T-helper 17 cell (primary cell): ENCODE measurements at regions not wholly inside any gene's neighbourhood (a gene's known extent, or its start where the extent isn't known, plus 50 kb on each side); places are given as distances from the start of the nearest gene placed in this dataset.

Experiments
- ATAC-seq: fragments of 150-1000 bp; cut with Tn5 transposase; 2 replicates; pipeline ENCODE4 v1.10.0; 2021; ENCODE audit warnings: mild to moderate bottlenecking, moderate library complexity
- DNase-seq, 3 donors: peaks; one replicate each; pipeline versions ENCODE4 v3.0.0 to v3.0.0-alpha.2; 2020 to 2021
- H3K9me3 ChIP-seq: one replicate; pipeline ENCODE4 v1.7.0; 2013; ENCODE audit warnings: low read length, mild to moderate bottlenecking; ENCODE audit not compliant: control insufficient read depth, poor library complexity, severe bottlenecking
- H3K27ac Mint-ChIP-seq: one replicate; pipeline ENCODE4 v1.8.0; 2022; ENCODE audit warnings: mild to moderate bottlenecking, moderate library complexity, mixed read lengths
- H3K27me3 Mint-ChIP-seq: one replicate; pipeline ENCODE4 v1.8.0; 2022; ENCODE audit warnings: mixed read lengths
- H3K36me3 Mint-ChIP-seq: one replicate; pipeline ENCODE4 v1.8.0; 2022; ENCODE audit warnings: low read depth, mixed read lengths
- H3K4me1 Mint-ChIP-seq: one replicate; pipeline ENCODE4 v1.8.0; 2022; ENCODE audit warnings: mild to moderate bottlenecking, mixed read lengths
- H3K4me3 Mint-ChIP-seq: one replicate; pipeline ENCODE4 v1.8.0; 2022; ENCODE audit warnings: mild to moderate bottlenecking, moderate library complexity, mixed read lengths

DNA sequence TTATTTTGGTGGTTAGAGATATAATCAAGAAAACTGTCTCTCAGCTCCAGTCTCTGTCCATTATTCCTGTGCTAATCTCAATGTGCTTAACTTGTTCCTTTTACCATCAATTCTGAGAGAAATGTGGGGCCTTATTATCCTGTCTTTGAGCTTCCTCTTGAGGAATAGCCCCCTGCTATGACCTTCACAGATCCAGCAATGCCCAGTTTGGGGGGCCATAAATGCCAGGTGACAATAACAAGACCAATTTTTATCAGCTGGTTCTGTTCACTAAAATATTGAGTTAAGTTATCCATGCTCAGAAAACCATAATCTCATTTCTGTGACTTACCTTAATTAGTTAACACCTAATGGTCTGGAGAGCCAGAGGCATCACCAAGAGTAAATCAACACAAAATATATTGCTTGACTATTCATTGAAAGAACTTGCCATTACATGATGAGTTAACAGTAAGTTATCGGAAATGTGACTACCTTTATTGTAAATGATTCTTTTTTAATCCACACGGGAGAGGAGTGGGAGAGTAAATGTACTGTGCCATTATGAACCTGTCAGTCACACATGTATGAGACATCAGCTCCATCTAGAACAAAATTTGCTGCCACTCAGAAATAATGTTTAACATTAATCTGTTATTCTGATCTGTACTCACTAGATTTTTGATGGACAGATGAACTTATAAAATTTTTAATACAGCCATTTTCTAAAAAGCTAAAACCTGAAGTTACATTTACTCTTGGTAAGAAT is 149.7 kb downstream of the ID4 start:
- H3K27me3 Mint-ChIP-seq, result peaks cover 34% of the 10 kb centered on the region
- no peak for ATAC-seq

DNA sequence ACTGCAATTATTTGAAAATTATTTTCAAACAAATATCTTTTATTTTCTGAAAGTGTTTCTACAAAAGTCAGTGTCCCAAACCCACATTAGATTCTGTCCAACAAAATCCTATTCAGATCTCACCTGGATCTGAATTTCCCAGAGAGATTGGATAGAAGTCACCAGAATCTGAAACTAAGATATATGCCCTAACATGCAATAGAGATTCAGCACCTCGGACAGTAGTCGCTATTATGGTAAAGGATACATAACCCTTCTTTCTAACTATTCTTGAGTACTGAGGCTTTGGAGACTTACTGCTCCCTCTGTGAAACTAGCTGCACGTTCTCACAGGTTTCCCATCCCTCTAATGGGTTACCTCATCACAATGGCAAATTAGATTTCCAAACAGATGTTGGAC is 151.4 kb downstream of the ID4 start:
- no peaks in the 10 kb centered on the region for H3K9me3 ChIP-seq
- no peak for ATAC-seq
- no peak overlapping the region for H3K27ac Mint-ChIP-seq
- no peaks in the 10 kb centered on the region for H3K36me3 Mint-ChIP-seq
- H3K4me3 Mint-ChIP-seq, result no peak overlapping the region
- H3K4me1 Mint-ChIP-seq, result no peaks in the 10 kb centered on the region
- H3K27me3 Mint-ChIP-seq, result peaks cover 28% of the 10 kb centered on the region
- no peak for DNase-seq

More for the DNA sequence above, 149.7 kb downstream of the ID4 start:
- Mint-ChIP-seq H3K36me3 (no peaks in the 10 kb centered on the region), H3K4me3 (no peak overlapping the region), H3K4me1 (no peaks in the 10 kb centered on the region), H3K27ac (no peak overlapping the region)
- no peak for DNase-seq
- H3K9me3 ChIP-seq, result no peaks in the 10 kb centered on the region

GRCh38 chr6:19991176-19991575 is 154.0 kb downstream of the ID4 start:
- Mint-ChIP-seq H3K36me3 (no peaks in the 10 kb centered on the region), H3K4me1 (no peaks in the 10 kb centered on the region), H3K27me3 (peaks cover 23% of the 10 kb centered on the region), H3K4me3 (no peak overlapping the region), H3K27ac (no peak overlapping the region)
- no peaks in the 10 kb centered on the region for H3K9me3 ChIP-seq
- ATAC-seq, result no peak
- no peak for DNase-seq

DNA sequence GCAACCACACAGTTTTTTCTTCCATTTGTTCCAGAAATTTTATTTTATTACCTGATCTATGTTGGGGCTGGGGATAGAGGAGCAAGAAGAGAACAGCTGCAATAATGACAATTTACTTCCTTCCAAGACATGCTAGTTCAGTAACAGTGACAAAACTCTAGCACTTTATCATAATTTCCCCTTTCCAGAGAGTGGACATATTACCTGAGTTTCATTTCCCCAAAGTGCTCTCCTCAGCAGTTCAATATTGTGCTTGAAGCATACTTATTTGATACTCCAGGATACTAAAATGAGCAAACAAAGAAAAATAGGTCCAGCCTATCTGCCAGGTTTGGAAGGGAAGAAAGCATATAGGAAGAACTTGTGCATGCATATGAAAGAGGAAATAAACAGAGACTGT is 157.7 kb downstream of the ID4 start:
- Mint-ChIP-seq H3K4me1 (no peaks in the 10 kb centered on the region), H3K27me3 (peaks cover 10% of the 10 kb centered on the region), H3K4me3 (no peak overlapping the region), H3K27ac (no peak overlapping the region), H3K36me3 (no peaks in the 10 kb centered on the region)
- DNase-seq, result no peak
- ATAC-seq, result no peak
- H3K9me3 ChIP-seq, result no peaks in the 10 kb centered on the region

DNA sequence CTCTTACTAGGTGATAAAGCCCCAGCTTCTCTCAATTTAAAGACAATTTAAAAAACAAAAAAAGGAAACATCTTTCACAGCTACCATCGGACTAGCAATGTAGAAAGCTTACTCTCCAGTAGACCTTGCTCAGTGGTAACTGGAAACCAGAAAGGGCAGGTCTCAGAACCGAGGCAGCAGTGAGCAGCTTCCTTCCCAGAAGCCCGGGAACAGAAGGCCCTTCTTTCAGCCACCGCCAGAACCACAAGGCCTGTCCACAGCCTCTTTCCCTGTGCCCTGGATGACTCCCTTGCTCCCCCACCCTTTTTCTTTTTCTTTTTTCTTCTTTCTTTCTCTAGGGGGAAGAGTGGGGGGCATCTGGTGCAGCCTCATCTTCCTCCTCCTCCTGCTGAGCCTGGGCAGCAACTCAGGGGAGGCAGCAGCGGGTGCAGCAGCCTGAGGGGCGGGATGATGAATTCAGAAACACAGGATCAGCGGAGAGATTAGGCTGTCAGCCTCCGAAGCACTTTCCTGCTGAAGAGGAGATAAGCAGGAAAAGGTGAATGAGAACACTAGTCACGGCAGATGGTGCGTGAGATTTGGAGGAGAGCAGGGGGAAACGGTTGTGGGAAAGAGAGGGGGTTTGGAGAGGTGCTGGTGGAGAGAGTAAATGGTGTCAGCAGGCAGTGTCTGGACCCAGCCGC is 158.5 kb downstream of the ID4 start:
- ATAC-seq (no peak), DNase-seq (no peak)
- Mint-ChIP-seq H3K27me3 (peaks cover 10% of the 10 kb centered on the region), H3K4me3 (no peak overlapping the region), H3K27ac (no peak overlapping the region), H3K4me1 (no peaks in the 10 kb centered on the region), H3K36me3 (no peaks in the 10 kb centered on the region)
- H3K9me3 ChIP-seq, result no peaks in the 10 kb centered on the region

DNA sequence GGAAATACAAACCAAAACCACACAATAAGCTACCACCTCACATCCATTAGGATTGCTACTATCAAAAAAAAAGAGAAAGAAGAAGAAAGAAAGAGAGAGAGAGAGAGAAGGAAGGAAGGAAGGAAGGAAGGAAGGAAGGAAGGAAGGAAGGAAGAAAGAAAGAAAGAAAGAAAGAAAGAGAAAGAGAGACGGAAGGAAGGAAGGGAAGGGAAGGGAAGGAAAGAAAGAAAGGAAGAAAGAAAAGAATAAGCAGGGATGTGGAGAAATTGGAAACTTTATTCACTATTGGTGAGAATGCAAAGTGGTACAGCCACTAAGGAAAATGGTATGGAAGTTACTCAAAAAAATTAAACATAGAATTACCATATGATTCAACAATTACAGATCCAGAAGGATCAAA is 159.9 kb downstream of the ID4 start:
- Mint-ChIP-seq H3K27me3 (peaks cover 7% of the 10 kb centered on the region), H3K27ac (no peak overlapping the region), H3K4me1 (no peaks in the 10 kb centered on the region), H3K4me3 (no peak overlapping the region), H3K36me3 (no peaks in the 10 kb centered on the region)
- no peaks in the 10 kb centered on the region for H3K9me3 ChIP-seq
- ATAC-seq (no peak), DNase-seq (no peak)

DNA sequence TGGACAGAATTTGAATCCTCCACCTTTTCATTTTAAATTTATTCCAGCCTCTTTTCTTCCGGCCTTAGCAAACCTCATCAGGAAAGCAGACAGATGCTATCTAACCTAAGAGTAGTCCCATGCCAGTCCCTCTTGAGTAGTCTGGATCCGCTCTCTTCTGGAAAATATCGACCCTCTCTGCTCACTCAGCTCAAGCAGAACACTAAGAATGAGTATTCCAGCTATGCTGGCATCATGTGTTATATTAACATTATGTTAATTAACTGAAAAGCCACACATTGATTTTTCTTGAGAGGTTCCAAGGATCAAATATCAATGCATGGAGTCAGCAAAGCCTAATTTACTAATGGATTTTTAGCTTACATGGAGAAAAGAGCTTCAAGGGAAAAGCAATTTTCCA is 161.4 kb downstream of the ID4 start:
- H3K9me3 ChIP-seq, result no peaks in the 10 kb centered on the region
- no peak for ATAC-seq
- DNase-seq, result no peak
- Mint-ChIP-seq H3K36me3 (no peaks in the 10 kb centered on the region), H3K4me1 (no peaks in the 10 kb centered on the region), H3K27ac (no peak overlapping the region), H3K27me3 (peaks cover 7% of the 10 kb centered on the region), H3K4me3 (no peak overlapping the region)

GRCh38 chr6:19999319-20000191 is 162.4 kb downstream of the ID4 start:
- Mint-ChIP-seq H3K27me3 (peaks cover 7% of the 10 kb centered on the region), H3K4me3 (no peak overlapping the region), H3K4me1 (no peaks in the 10 kb centered on the region), H3K36me3 (no peaks in the 10 kb centered on the region), H3K27ac (no peak overlapping the region)
- ATAC-seq (no peak), DNase-seq (no peak)
- H3K9me3 ChIP-seq, result no peaks in the 10 kb centered on the region

DNA sequence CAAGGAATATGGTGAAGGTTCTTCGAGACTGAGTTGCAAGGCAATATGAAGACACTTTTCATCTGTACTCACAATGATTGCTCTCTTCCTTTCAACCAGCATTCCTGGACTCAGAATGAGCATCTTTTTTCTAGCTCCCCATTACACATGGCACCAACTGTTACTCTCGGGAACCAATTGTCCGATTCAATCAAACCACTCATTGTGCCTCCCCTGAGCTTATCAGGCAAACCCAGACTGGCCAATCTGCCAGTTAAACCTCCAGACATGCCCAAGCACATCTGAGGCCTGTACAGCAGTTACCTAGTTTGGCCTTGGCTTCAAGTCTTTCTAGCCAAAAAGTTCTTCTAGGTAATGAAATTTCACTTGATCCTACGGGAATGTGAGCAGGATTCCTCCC is 164.1 kb downstream of the ID4 start:
- ATAC-seq, result no peak
- no peak overlapping the region for H3K27ac Mint-ChIP-seq
- H3K4me1 Mint-ChIP-seq, result no peaks in the 10 kb centered on the region

GRCh38 chr6:20006037-20006436 is 168.9 kb downstream of the ID4 start:
- Mint-ChIP-seq H3K27me3 (peaks cover 44% of the 10 kb centered on the region), H3K27ac (no peak overlapping the region), H3K36me3 (peaks cover 2% of the 10 kb centered on the region), H3K4me1 (no peaks in the 10 kb centered on the region), H3K4me3 (no peak overlapping the region)
- DNase-seq (no peak), ATAC-seq (no peak)
- H3K9me3 ChIP-seq, result no peaks in the 10 kb centered on the region

More for the DNA sequence above, 164.1 kb downstream of the ID4 start:
- H3K9me3 ChIP-seq, result no peaks in the 10 kb centered on the region
- Mint-ChIP-seq H3K27me3 (peaks cover 19% of the 10 kb centered on the region), H3K4me3 (no peak overlapping the region), H3K36me3 (peaks cover 2% of the 10 kb centered on the region)
- DNase-seq, result no peak

GRCh38 chr6:20008131-20008530 is 171.0 kb downstream of the ID4 start:
- Mint-ChIP-seq H3K4me1 (no peaks in the 10 kb centered on the region), H3K4me3 (no peak overlapping the region), H3K27me3 (peaks cover 55% of the 10 kb centered on the region), H3K36me3 (peaks cover 2% of the 10 kb centered on the region), H3K27ac (no peak overlapping the region)
- no peaks in the 10 kb centered on the region for H3K9me3 ChIP-seq
- ATAC-seq (no peak), DNase-seq (no peak)

DNA sequence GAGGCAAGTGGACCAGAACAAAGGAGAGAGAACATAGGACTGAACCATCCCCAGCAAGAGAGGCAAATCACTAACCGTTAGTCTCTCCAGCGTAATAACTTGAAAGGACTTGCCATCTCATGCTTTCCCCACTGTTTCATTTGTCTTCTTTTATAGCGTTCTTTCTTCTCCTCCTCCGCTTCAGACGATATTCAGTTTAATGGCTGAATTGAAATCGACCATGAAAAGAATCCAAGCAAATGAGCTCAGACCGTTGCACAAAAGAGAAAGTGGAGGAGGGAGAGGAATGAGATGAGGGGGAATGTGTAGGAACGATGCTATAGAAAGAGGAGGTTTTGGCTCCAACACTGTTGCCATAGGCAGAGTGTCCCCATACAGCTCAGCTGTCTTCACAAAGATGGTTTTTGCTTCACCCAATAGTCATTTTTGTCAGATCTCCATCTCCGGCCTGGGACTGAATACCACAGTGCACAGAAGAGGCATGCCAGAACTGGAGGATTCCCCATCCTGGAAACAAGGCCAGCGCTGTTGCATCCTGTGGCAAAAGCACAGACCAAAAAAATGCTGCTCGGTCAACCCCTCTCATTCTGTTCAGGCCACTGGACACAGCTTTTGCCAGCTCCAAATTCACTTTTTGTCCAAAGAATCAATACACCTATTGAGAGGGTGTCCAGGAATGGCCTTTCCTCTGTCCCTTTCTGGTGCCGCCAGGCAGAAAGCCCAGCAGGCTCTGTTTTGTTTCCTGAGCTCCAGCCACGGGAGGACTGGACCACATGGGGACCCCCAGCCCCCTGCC is 176.1 kb downstream of the ID4 start:
- ATAC-seq (no peak), DNase-seq (no peak)
- Mint-ChIP-seq H3K27ac (no peak overlapping the region), H3K4me3 (no peak overlapping the region), H3K27me3 (peaks cover 51% of the 10 kb centered on the region), H3K4me1 (no peaks in the 10 kb centered on the region), H3K36me3 (no peaks in the 10 kb centered on the region)
- H3K9me3 ChIP-seq, result no peaks in the 10 kb centered on the region

DNA sequence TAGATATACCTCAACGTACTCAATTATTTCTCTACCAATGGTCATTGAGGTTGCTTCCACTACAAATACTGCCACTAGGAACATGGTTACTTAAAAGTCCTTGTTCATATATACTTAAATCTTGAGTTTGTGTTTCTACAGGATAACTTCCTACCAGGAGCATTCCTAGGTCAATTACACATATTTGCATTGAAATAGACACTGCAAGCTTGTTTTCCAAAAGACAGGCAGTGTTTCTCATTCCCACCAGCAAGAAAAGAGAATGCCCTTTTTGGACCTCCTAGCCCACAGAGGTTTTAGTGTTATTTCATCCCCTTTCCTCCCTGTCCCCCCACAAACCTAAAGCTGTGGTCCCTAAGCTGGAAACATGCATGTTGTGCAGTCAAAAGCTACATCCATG is 177.3 kb downstream of the ID4 start:
- H3K4me3 Mint-ChIP-seq, result no peak overlapping the region
- H3K27ac Mint-ChIP-seq, result no peak overlapping the region
- H3K27me3 Mint-ChIP-seq, result peaks cover 44% of the 10 kb centered on the region
- H3K36me3 Mint-ChIP-seq, result no peaks in the 10 kb centered on the region
- ATAC-seq (no peak), DNase-seq (no peak)
- H3K4me1 Mint-ChIP-seq, result no peaks in the 10 kb centered on the region
- no peaks in the 10 kb centered on the region for H3K9me3 ChIP-seq
